Fibroblast of upper back skin (primary cell): ENCODE measurements at regions not wholly inside any gene's neighbourhood (a gene's known extent, or its start where the extent isn't known, plus 50 kb on each side); places are given as distances from the start of the nearest gene placed in this dataset.
"Not testable (repeated sequence)": the region's sequence is repeated elsewhere in the genome, so short reads cannot be mapped to it uniquely, and the experiment has no call there.

Source experiments
- DNase-seq: peaks from one replicate; pipeline ENCODE4 v3.0.0-alpha.2; 2013

DNA sequence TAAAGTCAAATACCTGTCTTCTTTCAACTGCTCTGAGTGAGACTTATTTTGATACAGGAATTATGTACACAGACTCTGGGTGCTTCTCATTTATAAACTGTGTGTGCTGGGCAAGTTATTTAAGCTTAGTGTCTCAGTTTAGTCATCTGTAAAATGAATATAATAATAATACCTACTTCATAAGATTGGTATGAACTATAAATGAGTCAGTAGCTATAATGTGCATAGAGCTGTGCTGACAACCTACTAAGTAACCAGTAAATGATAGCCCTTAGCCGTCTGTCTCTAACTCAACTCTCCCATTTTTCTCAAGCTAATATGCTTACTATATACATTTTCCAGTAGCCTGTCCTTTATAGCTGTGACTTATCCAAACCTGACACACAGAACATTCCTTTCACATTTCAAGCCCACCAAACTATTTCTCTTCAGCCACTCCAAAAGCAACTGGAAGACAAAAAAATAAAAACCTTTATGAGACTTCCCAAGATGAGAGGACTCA lies 319.8 kb downstream of the ETAA1 start:
- peak; percentile 40 for DNase-seq

GRCh38 chr2:67717692-67718091 lies 320.6 kb downstream of the ETAA1 start:
- DNase-seq: peak; percentile 43

DNA sequence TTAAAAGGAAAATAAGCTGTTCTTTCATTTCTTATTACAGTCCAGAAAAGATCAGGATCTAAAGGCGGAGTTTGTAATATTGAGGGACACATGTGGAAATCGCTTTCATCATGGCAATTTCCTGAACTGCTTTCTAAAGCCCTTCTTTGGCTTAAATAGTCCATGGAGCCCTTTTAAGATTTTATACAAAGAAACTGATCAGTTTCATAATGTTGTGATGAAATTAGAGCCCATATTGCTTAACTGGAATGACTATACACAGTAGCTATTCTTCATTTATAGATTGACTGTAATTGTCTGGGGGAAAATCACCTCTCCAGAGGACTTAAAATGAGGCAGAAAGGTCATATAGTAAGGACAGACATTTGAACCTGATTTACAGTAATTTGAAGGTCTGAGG lies 322.2 kb downstream of the ETAA1 start:
- DNase-seq: peak; percentile 37

GRCh38 chr2:67721516-67721915 lies 324.4 kb downstream of the ETAA1 start:
- no peak for DNase-seq

GRCh38 chr2:67724261-67724660 lies 327.1 kb downstream of the ETAA1 start:
- DNase-seq: no peak

DNA sequence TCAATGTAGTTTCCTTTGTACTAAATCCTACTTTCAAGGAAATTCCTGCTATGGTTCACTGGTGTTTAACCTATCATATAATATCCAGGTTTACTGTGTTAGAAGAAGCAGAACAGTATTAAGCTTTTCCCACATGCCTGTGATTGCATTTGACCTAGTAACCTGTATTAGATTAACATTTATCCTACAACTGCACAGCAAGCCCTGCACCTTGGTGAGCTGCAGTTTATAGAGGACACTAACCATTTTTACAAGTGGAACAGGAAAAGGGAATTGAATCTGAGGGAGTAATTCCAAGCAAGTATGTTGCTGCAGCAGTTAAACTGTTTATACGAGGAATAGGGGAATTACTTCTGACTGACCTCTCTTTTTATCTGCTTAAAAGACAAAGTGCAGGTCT lies 328.6 kb downstream of the ETAA1 start:
- DNase-seq: no peak

- no peak for DNase-seq
Measured at GRCh38 chr2:67726416-67726815, 329.3 kb downstream of the ETAA1 start.

- DNase-seq: no peak
Measured at GRCh38 chr2:67727131-67727530, 330.0 kb downstream of the ETAA1 start.

- DNase-seq: no peak
Measured at GRCh38 chr2:67727623-67728022, 330.5 kb downstream of the ETAA1 start.

GRCh38 chr2:67729474-67729873 lies 332.3 kb downstream of the ETAA1 start:
- no peak for DNase-seq

GRCh38 chr2:67733517-67733916 lies 329.3 kb downstream of the C1D start:
- DNase-seq: peak; percentile 49

DNA sequence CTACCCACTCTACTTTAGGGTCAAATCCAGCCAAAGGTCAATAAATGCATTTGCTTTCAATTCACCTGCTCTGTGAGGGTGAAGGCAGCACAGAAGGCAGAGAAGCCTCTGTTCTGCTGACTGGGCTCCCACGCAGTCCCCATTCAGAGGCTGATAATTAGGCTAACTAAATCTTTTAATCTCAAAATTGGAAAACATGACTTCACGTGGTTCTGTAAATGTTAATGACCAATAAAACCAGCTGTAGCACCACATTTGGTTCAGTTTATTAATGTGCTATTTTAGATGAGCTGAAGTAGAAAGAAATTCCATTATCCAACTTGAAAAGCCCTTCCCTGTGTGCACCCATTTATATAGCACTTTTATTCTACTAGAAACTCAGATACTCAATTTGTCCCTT lies 310.6 kb downstream of the C1D start:
- DNase-seq: no peak

- peak; percentile 78 for DNase-seq
Measured at GRCh38 chr2:67752969-67753368, 309.8 kb downstream of the C1D start.

- no peak for DNase-seq
Measured at GRCh38 chr2:67755156-67755882, 307.5 kb downstream of the C1D start.

DNA sequence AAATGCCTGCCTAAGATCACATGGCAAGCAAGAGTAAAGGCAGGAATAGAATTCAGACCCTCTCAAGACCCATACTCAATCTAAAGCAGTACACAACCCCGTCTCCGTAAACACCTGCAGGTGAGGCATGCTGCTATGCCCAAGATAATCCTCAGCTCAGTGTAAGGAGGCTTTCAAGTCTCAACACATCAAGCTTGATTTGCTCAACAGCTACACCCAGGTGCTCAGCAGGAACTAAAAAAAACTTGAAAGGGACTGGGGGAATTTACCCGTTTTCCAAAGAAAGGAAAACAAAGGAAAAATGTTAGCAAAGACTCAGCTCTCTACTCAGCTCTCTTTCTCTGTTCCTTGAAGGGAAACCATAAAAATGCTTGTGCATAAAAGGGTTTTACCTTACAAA lies 301.8 kb downstream of the C1D start:
- DNase-seq: no peak

DNA sequence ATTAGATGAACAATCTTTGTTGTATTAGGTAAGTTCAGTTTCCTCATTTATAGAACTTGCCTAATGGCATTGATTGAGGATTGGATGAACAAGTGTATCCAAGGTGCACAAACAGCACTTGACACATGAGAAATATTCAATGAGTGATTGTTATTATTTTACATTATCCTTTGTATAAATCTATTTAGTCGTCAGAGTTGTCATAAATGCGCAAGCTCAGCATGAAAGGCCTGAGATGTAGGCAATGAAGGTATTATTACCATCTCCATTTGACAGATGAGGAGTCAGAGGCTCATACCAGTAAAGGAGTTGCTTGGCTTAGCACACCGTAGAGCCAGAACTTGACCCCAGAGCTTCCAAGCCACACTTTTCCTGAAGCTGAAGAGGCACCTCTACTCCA lies 291.4 kb downstream of the C1D start:
- DNase-seq: no peak

- no peak for DNase-seq
Measured at GRCh38 chr2:67772216-67773170, 290.3 kb downstream of the C1D start.

DNA sequence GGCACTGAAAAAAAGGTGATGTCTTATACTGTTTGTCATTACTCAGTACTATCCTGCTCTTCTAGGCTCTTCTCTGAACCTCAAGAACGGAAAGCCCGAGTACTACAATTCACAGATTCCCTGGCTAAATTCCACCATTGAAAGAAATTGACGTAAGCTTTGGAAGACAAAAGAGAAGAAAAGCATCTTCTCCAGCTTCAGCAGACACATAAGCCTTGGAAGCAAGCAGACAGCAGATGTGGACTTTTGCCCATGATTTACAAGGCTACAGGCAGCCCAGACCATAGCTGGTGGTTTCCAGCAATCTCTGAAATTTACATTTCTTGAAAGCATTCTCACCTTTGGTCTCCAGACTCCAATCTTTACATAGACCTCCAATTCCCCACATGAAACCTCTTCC lies 289.0 kb downstream of the C1D start:
- DNase-seq: peak; percentile 25

DNA sequence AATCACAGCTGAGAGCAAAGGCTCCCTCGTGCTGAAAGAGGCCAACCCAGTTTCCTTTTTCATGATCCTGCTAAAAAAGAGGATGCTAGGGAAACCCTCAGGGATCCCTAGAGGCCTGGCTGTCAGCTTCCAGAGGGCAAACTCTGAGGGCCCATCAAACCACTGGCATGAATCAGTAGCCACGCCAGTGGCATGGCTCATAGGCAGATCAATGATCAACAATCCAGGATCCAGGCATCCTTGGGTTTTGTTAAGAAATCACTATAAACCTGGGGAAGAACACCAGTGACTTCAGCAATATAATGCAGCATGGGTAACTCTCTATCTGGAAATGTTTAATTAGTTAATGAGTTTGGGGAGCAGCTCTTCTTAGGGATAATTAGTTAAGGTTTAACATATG lies 286.5 kb downstream of the C1D start:
- DNase-seq: no peak

DNA sequence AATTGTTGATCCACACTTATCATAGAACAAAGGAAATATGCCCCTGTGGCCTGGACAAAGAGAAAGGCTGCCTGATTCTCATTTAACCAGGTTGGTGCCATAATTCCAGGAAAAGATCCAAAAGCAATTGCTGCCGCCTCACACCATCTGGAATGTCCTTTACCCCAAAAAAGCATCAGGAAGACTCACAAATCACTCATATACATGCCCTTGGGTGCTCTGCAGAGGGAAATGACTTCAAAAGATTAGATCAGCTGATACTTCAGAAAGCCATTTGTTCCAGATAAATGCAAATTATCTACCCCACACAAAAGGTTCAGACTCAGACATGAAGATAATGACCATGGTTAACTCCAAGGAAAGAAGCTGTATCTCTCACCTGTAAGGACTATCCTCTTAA lies 285.8 kb downstream of the C1D start:
- no peak for DNase-seq

DNA sequence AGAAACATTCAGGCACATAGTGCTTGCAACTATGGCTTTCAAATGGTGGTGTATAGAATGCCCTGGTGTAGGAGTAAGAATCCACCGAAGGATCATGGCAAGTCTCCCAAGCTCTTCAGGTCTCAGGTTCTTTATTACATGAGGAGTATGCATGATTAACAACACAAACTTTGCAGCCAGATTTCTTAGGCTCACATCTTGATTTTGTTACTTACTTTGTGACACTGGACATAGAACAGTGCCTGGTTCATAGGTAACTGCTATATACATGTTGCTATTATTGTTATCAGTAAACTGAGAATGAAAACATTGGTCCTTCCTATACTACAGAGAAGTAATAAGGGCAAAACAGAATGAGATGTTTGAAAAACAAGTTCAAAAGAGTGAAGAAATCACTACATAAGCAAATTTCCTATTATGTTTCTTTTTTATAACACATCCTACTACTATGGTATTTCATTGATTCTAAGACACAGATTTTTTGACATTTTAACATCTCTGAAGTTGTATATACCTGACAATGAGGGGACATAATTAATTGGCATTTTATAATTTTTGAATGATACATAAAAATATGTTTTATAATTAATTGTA lies 284.9 kb downstream of the C1D start:
- no peak for DNase-seq

DNA sequence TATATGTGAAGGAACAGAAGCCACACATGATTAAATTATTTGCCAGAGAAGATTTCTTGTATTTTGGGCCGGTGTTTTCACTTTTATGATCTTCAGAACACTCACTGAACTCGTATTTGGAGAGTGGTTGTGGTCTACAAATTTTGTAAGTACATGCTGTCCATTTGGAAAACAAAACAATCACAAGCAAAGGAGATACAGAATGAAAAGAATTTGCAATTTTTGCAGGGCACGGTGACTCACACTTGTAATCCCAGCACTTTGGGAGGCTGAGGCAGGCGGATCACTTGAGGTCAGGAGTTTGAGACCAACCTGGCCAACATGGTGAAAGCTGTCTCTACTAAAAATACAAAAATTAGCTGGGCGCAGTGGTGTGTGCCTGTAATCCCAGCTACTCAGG lies 282.0 kb downstream of the C1D start:
- not testable (repeated sequence) for DNase-seq

- DNase-seq: peak; percentile 33
Measured at GRCh38 chr2:67782443-67782842, 280.4 kb downstream of the C1D start.

- DNase-seq: peak; percentile 33
Measured at GRCh38 chr2:67783026-67783425, 279.8 kb downstream of the C1D start.
